Tibial artery (tissue), 4 donors: ENCODE measurements at regions not wholly inside any gene's neighbourhood (a gene's known extent, or its start where the extent isn't known, plus 50 kb on each side); places are given as distances from the start of the nearest gene placed in this dataset.

Experiments used
- DNase-seq, 2 donors: peaks; one replicate each; pipeline ENCODE4 v3.0.0-alpha.2; 2019
- H3K27ac ChIP-seq, 2 donors: fragments of 200-600 bp; sonication (generic) in 1 of 2; 1 replicate in 1 of 2; 2 replicates in 1 of 2; pipeline ENCODE4 v1.5.1; 2018 to 2019; ENCODE audit warnings: mild to moderate bottlenecking in 1 of 2
- H3K27me3 ChIP-seq, 2 donors: fragments of 200-600 bp; sonication (generic) in 1 of 2; one replicate each; pipeline versions ENCODE4 v1.5.1 to v1.6.0; 2016 to 2019
- H3K36me3 ChIP-seq, 3 donors: fragments of 200-600 bp; sonication (generic) in 2 of 3; one replicate each; pipeline ENCODE4 v1.5.1; 2016 to 2019; ENCODE audit warnings: mild to moderate bottlenecking in 2 of 3
- H3K4me1 ChIP-seq, 4 donors: fragments of 200-600 bp; sonication (generic) in 2 of 4; 1 replicate in 3 of 4; 2 replicates in 1 of 4; pipeline ENCODE4 v1.5.1; 2016 to 2019
- H3K4me3 ChIP-seq, 2 donors: fragments of 200-600 bp; sonication (generic) in 1 of 2; 1 replicate in 1 of 2; 2 replicates in 1 of 2; pipeline ENCODE4 v1.5.1; 2018 to 2019; ENCODE audit warnings: mild to moderate bottlenecking in 2 of 2
- H3K9me3 ChIP-seq, 3 donors: fragments of 200-600 bp; sonication (generic) in 1 of 3; one replicate each; pipeline ENCODE4 v1.5.1; 2016 to 2019
- intact Hi-C: fragments of 100-400 bp; cut with DNase I; formaldehyde crosslinking; loops from one replicate; pipeline ENCODE4 v1.15.0; 2023; ENCODE audit warnings: low total_unique reads
- TF ChIP-seq, protein P1 (sequence below), 2 experiments: fragments of 200-600 bp in 1 of 2; fragments of 450-650 bp in 1 of 2; IDR thresholded peaks; one replicate each; pipeline ENCODE4 v1.5.1; 2017 to 2019; ENCODE audit warnings: antibody characterized with exemption in 2 of 2, mild to moderate bottlenecking in 1 of 2, moderate library complexity in 1 of 2

DNA sequence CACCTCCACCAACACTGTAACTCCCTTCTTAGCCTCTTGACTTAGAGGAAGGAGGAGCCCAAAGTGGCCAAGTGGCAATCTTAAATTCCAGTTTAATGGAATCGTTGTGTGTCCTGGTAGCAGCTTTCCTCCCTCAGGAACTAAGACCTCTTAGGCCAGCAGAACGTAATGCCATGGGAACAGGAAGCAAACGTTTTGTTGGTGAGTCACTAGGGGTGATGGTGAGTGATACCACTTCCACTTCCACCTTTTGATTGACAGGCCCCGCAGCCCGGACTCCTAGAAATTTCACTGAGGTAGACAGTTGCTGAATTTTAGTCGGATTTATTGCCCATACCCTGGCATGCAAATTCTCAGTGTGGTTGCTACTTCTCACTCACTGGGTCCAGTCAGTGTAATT is 94.2 kb upstream of the FBN2 start:
- Histone ChIP-seq H3K9me3 (no peaks in the 10 kb centered on the region), H3K4me3 (no peak overlapping the region), H3K4me1 (no peaks in the 10 kb centered on the region), H3K36me3 (no peaks in the 10 kb centered on the region), H3K27me3 (no peaks in the 10 kb centered on the region), H3K27ac (no peak overlapping the region)
- TF ChIP-seq, protein P1, sequence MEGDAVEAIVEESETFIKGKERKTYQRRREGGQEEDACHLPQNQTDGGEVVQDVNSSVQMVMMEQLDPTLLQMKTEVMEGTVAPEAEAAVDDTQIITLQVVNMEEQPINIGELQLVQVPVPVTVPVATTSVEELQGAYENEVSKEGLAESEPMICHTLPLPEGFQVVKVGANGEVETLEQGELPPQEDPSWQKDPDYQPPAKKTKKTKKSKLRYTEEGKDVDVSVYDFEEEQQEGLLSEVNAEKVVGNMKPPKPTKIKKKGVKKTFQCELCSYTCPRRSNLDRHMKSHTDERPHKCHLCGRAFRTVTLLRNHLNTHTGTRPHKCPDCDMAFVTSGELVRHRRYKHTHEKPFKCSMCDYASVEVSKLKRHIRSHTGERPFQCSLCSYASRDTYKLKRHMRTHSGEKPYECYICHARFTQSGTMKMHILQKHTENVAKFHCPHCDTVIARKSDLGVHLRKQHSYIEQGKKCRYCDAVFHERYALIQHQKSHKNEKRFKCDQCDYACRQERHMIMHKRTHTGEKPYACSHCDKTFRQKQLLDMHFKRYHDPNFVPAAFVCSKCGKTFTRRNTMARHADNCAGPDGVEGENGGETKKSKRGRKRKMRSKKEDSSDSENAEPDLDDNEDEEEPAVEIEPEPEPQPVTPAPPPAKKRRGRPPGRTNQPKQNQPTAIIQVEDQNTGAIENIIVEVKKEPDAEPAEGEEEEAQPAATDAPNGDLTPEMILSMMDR (IDR thresholded peaks at IDR 0.05) = no peak
- intact Hi-C loops = no loop called here
- DNase-seq = no peak

DNA sequence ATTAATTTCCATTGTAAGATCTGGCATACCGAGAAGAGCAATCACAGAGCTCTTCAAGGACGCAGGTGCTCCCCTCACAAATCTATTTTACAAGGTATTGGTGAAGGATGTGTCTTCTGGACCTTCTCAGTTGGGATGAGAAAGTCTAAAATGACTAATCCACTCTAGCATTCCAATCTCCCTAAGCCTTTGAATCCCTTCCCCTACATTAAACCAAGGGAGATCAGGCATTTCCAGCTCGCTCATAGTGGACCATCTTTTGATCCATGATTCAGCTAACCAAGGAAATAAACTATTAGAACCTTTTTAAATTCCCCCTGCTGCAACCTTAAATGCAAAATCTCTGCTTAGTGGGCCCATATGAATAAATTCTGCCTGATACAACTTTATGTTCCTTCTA is 95.9 kb upstream of the FBN2 start:
- Histone ChIP-seq H3K4me1 (no peaks in the 10 kb centered on the region), H3K9me3 (no peaks in the 10 kb centered on the region), H3K4me3 (no peak overlapping the region), H3K27ac (no peak overlapping the region), H3K36me3 (no peaks in the 10 kb centered on the region), H3K27me3 (no peaks in the 10 kb centered on the region)
- intact Hi-C loops = no loop called here
- TF ChIP-seq, protein P1 (IDR thresholded peaks at IDR 0.05) = no peak
- no peak for DNase-seq

DNA sequence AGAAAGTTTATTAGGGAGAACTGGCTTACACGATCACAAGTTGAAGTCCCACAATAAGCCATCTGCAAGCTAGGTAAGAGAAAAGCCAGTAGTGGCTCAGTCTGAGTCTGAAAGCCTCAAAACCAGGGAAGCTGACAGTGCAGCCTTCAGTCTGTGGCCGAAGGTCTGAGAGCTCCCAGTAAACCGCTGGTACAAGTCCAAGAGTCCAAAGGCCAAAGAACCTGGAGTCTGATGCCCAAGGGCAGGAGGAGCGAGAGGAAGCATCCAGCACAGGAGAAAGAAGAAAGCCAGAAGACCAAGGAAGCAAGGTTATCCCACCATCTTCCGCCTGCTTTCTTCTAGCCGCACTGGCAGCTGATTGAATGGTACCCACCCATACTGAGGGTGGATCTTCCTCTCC is 97.3 kb upstream of the FBN2 start:
- Histone ChIP-seq H3K27ac (no peak overlapping the region), H3K9me3 (no peaks in the 10 kb centered on the region), H3K4me1 (no peaks in the 10 kb centered on the region), H3K27me3 (no peaks in the 10 kb centered on the region), H3K36me3 (no peaks in the 10 kb centered on the region), H3K4me3 (no peak overlapping the region)
- TF ChIP-seq, protein P1 (IDR thresholded peaks at IDR 0.05) = no peak
- intact Hi-C loops = no loop called here
- DNase-seq = no peak

DNA sequence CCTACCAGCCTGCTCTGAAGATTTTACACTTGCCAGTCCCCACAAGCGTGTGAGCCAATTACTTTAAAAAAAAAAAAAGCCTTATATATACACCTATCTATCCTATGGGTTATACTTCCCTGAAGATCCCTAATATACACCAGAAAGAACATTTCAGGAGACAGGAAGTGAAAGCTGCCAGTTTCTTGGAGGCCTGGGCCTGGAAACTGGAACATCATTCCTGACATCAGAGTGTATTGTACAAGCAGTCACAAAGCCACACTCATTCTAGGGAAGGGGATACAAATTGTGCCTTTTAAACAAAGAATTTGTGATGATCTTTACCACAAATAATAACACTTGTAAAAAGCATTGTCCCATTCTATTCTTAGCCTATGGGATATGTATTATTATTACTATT is 98.3 kb upstream of the FBN2 start:
- H3K9me3 ChIP-seq = no peaks in the 10 kb centered on the region
- intact Hi-C loops = no loop called here
- no peak for DNase-seq
- no peaks in the 10 kb centered on the region for H3K27me3 ChIP-seq
- H3K4me3 ChIP-seq = no peak overlapping the region
- H3K4me1 ChIP-seq = no peaks in the 10 kb centered on the region
- no peak overlapping the region for H3K27ac ChIP-seq
- TF ChIP-seq, protein P1 (IDR thresholded peaks at IDR 0.05) = no peak
- no peaks in the 10 kb centered on the region for H3K36me3 ChIP-seq

DNA sequence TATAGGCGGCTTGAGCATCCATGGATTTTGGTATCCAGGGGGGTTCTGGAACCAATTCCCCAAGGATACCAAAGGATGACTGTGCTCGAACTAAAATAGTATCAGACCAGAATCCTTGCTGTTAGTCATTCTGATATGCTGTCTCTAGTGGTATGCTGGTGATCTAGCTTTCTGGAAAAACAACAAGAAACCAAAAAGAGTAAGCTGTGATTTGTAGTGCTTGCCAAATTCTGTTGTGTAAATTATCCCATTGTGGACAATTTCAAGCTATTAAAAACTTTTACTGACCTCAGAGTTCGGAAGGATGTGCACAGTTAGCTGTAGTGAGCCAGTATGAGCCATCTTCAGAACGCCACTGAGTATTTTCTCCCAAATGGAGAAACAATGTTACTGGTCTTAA is 99.0 kb upstream of the FBN2 start:
- intact Hi-C loops = no loop called here
- Histone ChIP-seq H3K27me3 (no peaks in the 10 kb centered on the region), H3K4me3 (no peak overlapping the region), H3K9me3 (no peaks in the 10 kb centered on the region), H3K4me1 (no peaks in the 10 kb centered on the region), H3K36me3 (no peaks in the 10 kb centered on the region), H3K27ac (no peak overlapping the region)
- DNase-seq = no peak
- TF ChIP-seq, protein P1 (IDR thresholded peaks at IDR 0.05) = no peak

DNA sequence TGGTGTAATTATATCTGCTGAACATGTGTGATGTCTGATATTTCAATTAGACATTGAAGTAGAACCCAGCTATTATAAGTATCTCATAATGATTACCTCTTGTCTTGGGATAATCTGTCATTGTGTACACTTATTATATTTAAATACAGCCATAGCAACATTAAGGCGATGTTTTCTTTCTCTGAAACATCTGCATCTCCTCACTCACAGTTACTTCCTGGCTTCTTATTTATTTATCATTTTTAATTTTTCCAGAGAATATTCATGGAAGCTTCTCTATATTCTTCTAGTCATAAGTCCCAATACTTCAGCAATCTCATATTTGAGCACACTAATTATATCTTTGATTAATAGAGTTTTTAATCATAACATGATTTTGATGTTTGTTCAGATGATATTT is 103.8 kb upstream of the FBN2 start:
- DNase-seq = no peak
- no peak overlapping the region for H3K4me3 ChIP-seq
- no peak overlapping the region for H3K27ac ChIP-seq
- intact Hi-C loops = no loop called here
- H3K36me3 ChIP-seq = no peaks in the 10 kb centered on the region
- H3K9me3 ChIP-seq = no peaks in the 10 kb centered on the region
- H3K27me3 ChIP-seq = no peaks in the 10 kb centered on the region
- H3K4me1 ChIP-seq = no peaks in the 10 kb centered on the region
- TF ChIP-seq, protein P1 (IDR thresholded peaks at IDR 0.05) = no peak
